Stimulated activated CD8-positive, alpha-beta memory T cell treated with anti-CD3 and anti-CD28 coated beads, Interleukin-7, amount 100 ng/mL, for 48 hours (primary cell): ENCODE measurements at regions not wholly inside any gene's neighbourhood (a gene's known extent, or its start where the extent isn't known, plus 50 kb on each side); places are given as distances from the start of the nearest gene placed in this dataset.
"Not testable (repeated sequence)": the region's sequence is repeated elsewhere in the genome, so short reads cannot be mapped to it uniquely, and the experiment has no call there.

ENCODE experiments used
- DNase-seq, 2 donors: peaks; one replicate each; pipeline ENCODE4 v3.0.0-alpha.2; 2020; ENCODE audit warnings: low read depth in 1 of 2; ENCODE audit errors: extremely low read depth in 1 of 2

GRCh38 chr4:26017961-26018700, 104.1 kb downstream of the SMIM20 start:
- DNase-seq: not testable (repeated sequence)

GRCh38 chr4:26020083-26020668, 106.2 kb downstream of the SMIM20 start:
- DNase-seq: peak in 1 of 2 donors; percentile 25

- no peak for DNase-seq
These were observed 106.9 kb downstream of the SMIM20 start for GRCh38 chr4:26020881-26021280.

GRCh38 chr4:26021417-26022345, 107.7 kb downstream of the SMIM20 start:
- DNase-seq: no peak

- no peak for DNase-seq
These were observed 108.6 kb downstream of the SMIM20 start for GRCh38 chr4:26022346-26023202.

GRCh38 chr4:26023203-26023972, 109.4 kb downstream of the SMIM20 start:
- no peak for DNase-seq

GRCh38 chr4:26024079-26024478, 110.1 kb downstream of the SMIM20 start:
- no peak for DNase-seq

GRCh38 chr4:26028133-26028792, 114.2 kb downstream of the SMIM20 start:
- no peak for DNase-seq

GRCh38 chr4:26028793-26029567, 115.0 kb downstream of the SMIM20 start:
- peak; percentile 56 to 64 for DNase-seq

GRCh38 chr4:26029568-26030131, 115.6 kb downstream of the SMIM20 start:
- DNase-seq: no peak

GRCh38 chr4:26030260-26030667, 116.2 kb downstream of the SMIM20 start:
- DNase-seq: no peak

GRCh38 chr4:26030780-26031179, 116.8 kb downstream of the SMIM20 start:
- DNase-seq: no peak

- DNase-seq: no peak
These were observed 117.7 kb downstream of the SMIM20 start for GRCh38 chr4:26031704-26032103.

- DNase-seq: no peak
These were observed 118.1 kb downstream of the SMIM20 start for GRCh38 chr4:26032142-26032541.

- no peak for DNase-seq
These were observed 118.8 kb downstream of the SMIM20 start for GRCh38 chr4:26032630-26033317.

- DNase-seq: no peak
These were observed 119.4 kb downstream of the SMIM20 start for GRCh38 chr4:26033389-26033788.

GRCh38 chr4:26034849-26035248, 120.8 kb downstream of the SMIM20 start:
- DNase-seq: peak in 1 of 2 donors; percentile 20

GRCh38 chr4:26035921-26036320, 121.9 kb downstream of the SMIM20 start:
- no peak for DNase-seq
